OCI-LY7 (cell line): ENCODE measurements at regions not wholly inside any gene's neighbourhood (a gene's known extent, or its start where the extent isn't known, plus 50 kb on each side); places are given as distances from the start of the nearest gene placed in this dataset.
"Not testable (repeated sequence)": the region's sequence is repeated elsewhere in the genome, so short reads cannot be mapped to it uniquely, and the experiment has no call there.

Experiments used
- BruUV-seq: library from RNA; stranded (reverse); fragments of 400-500 nt; replicated peaks from 2 replicates; lab custom pipeline; 2021; lab: Mats Ljungman, UMichigan
- CTCF ChIA-PET: fragments of 300-600 bp; sonication (Branson Sonifier 250); formaldehyde crosslinking; loops from one replicate; lab custom pipeline; 2022; ENCODE audit warnings: antibody characterized with exemption; ENCODE audit not compliant: unreplicated experiment; lab: Charles Lee
- POLR2A ChIA-PET: fragments of 300-600 bp; sonication (Branson Sonifier 250); formaldehyde crosslinking; loops from one replicate; lab custom pipeline; 2022; ENCODE audit warnings: antibody characterized with exemption; lab: Charles Lee
- DNase-seq: peaks from one replicate; pipeline ENCODE4 v3.0.0-alpha.2; 2015; ENCODE audit warnings: low spot score
- H2AFZ ChIP-seq: fragments of 200-600 bp; sonication (generic), shearing (Covaris generic); 2 replicates; pipeline ENCODE4 v1.6.1; 2014; ENCODE audit warnings: mild to moderate bottlenecking, antibody characterized with exemption, low read length, moderate library complexity
- H3K27ac ChIP-seq: fragments of 200-600 bp; sonication (generic); 2 replicates; pipeline ENCODE4 v1.5.1; 2014; ENCODE audit warnings: mixed run types, low read depth, mild to moderate bottlenecking, moderate library complexity, low read length, inconsistent platforms; ENCODE audit not compliant: poor library complexity, severe bottlenecking
- H3K36me3 ChIP-seq: fragments of 200-600 bp; sonication (generic); 2 replicates; pipeline ENCODE4 v1.6.1; 2014; ENCODE audit warnings: mild to moderate bottlenecking, antibody characterized with exemption, low read length, moderate library complexity, mixed read lengths; ENCODE audit not compliant: insufficient read depth
- H3K4me1 ChIP-seq: fragments of 200-600 bp; sonication (generic); 2 replicates; pipeline ENCODE4 v1.5.1; 2014; ENCODE audit warnings: mild to moderate bottlenecking, low read length; ENCODE audit not compliant: insufficient read depth, poor library complexity, severe bottlenecking
- H3K4me2 ChIP-seq: fragments of 200-600 bp; sonication (generic); 2 replicates; pipeline ENCODE4 v1.6.1; 2014; ENCODE audit warnings: mild to moderate bottlenecking, low read length
- H3K4me3 ChIP-seq: fragments of 200-600 bp; sonication (generic); 2 replicates; pipeline ENCODE4 v1.5.1; 2014; ENCODE audit warnings: mild to moderate bottlenecking, low read depth, low read length; ENCODE audit not compliant: poor library complexity, severe bottlenecking
- H3K79me2 ChIP-seq: fragments of 200-600 bp; sonication (generic); 2 replicates; pipeline ENCODE4 v1.6.1; 2016; ENCODE audit warnings: low read depth, mild to moderate bottlenecking, low read length, moderate library complexity, mixed read lengths; ENCODE audit not compliant: insufficient read depth
- H3K9me2 ChIP-seq: fragments of 200-600 bp; sonication (generic); 2 replicates; pipeline ENCODE4 v1.6.1; 2016; ENCODE audit warnings: mild to moderate bottlenecking, low read length, mixed read lengths; ENCODE audit not compliant: insufficient read depth
- H3K9me3 ChIP-seq: fragments of 200-600 bp; sonication (generic); 2 replicates; pipeline ENCODE4 v1.6.1; 2014; ENCODE audit warnings: mild to moderate bottlenecking, mixed run types, low read length, mixed read lengths
- H4K20me1 ChIP-seq: fragments of 200-600 bp; sonication (generic); 2 replicates; pipeline ENCODE4 v1.6.1; 2014; ENCODE audit warnings: mild to moderate bottlenecking, antibody characterized with exemption, low read length, moderate library complexity, mixed read lengths; ENCODE audit not compliant: insufficient read depth
- EZH2phosphoT487 ChIP-seq: fragments of 200-600 bp; sonication (generic); IDR thresholded peaks from 2 replicates; pipeline ENCODE4 v1.6.1; 2018; ENCODE audit warnings: low read depth, borderline replicate concordance, mild to moderate bottlenecking, mixed run types, antibody characterized with exemption, low read length, moderate library complexity, mixed read lengths
- intact Hi-C: fragments of 100-400 bp; cut with micrococcal nuclease; formaldehyde crosslinking; loops from one replicate; pipeline ENCODE4 v1.10.0; 2022; ENCODE audit not compliant: unreplicated experiment
- TF ChIP-seq, protein P1 (sequence below): fragments of 200-600 bp; sonication (generic); conservative IDR thresholded peaks from 2 replicates; pipeline ENCODE4 v1.5.1; 2014; ENCODE audit warnings: mild to moderate bottlenecking, antibody characterized with exemption, low read length, moderate library complexity, mixed read lengths

DNA sequence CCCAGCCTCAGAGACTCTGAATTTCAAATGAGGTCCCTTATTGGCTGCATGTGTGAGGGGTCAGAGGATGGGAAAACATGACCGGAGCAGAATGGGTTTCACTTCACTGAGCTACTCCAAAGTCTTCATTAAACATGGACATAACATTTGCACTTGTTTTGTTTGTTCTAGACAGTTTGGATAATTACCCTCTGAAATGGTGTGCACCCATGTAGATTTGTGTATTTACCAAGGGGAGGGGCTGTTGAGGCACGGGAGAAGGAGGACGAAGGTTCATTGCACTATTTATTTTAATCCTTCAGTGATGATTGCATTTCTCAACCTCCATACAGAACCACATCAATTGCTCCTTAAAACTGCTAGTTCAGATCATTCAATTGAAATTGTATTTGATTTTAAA is 364.2 kb downstream of the TFAP2B start:
- Histone ChIP-seq H2AFZ (no peak overlapping the region), H3K9me2 (no peaks in the 10 kb centered on the region), H3K4me3 (no peak overlapping the region), H4K20me1 (no peaks in the 10 kb centered on the region), H3K79me2 (no peaks in the 10 kb centered on the region), H3K27ac (no peak overlapping the region), H3K9me3 (no peaks in the 10 kb centered on the region), H3K36me3 (no peaks in the 10 kb centered on the region), H3K4me2 (no peak overlapping the region), H3K4me1 (no peaks in the 10 kb centered on the region)
- ChIA-PET CTCF (no interaction called here), POLR2A (no interaction called here)
- no peak for DNase-seq
- intact Hi-C loops: no loop called here
- no peak for TF ChIP-seq EZH2phosphoT487
- TF ChIP-seq, protein P1, sequence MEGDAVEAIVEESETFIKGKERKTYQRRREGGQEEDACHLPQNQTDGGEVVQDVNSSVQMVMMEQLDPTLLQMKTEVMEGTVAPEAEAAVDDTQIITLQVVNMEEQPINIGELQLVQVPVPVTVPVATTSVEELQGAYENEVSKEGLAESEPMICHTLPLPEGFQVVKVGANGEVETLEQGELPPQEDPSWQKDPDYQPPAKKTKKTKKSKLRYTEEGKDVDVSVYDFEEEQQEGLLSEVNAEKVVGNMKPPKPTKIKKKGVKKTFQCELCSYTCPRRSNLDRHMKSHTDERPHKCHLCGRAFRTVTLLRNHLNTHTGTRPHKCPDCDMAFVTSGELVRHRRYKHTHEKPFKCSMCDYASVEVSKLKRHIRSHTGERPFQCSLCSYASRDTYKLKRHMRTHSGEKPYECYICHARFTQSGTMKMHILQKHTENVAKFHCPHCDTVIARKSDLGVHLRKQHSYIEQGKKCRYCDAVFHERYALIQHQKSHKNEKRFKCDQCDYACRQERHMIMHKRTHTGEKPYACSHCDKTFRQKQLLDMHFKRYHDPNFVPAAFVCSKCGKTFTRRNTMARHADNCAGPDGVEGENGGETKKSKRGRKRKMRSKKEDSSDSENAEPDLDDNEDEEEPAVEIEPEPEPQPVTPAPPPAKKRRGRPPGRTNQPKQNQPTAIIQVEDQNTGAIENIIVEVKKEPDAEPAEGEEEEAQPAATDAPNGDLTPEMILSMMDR: no peak
- no TSS peak for BruUV-seq

DNA sequence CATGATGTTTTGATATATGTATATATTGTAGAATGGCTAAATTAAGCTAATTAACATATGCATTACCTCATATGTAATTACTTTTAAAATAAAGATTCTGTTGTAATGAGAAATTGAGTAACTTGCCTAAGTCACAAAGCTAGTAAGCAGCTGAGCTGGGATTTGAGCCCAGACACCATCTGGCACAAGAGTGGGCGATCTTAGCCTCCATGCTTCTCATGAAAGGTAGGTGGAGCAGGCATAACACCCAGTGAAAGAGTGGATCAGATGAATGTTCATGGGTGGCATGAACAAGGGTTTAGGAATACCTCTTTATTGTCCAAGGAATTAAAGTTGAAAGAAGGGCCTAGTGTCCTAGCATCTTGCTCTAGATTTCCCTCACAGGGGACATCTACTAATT is 365.4 kb downstream of the TFAP2B start:
- intact Hi-C loops: no loop called here
- no peaks in the 10 kb centered on the region for H4K20me1 ChIP-seq
- TF ChIP-seq EZH2phosphoT487: no peak
- TF ChIP-seq, protein P1: no peak
- H3K36me3 ChIP-seq: no peaks in the 10 kb centered on the region
- no peak overlapping the region for H3K4me3 ChIP-seq
- no peaks in the 10 kb centered on the region for H3K79me2 ChIP-seq
- no peak overlapping the region for H2AFZ ChIP-seq
- no peaks in the 10 kb centered on the region for H3K4me1 ChIP-seq
- H3K9me3 ChIP-seq: no peaks in the 10 kb centered on the region
- DNase-seq: no peak
- POLR2A ChIA-PET: interaction anchor here (1.2 kb wide), 1 partner anchor 11 kb away, joined by 5 read pairs; no protein-coding TSS in a partner anchor
- no peaks in the 10 kb centered on the region for H3K9me2 ChIP-seq
- BruUV-seq: no TSS peak
- no peak overlapping the region for H3K4me2 ChIP-seq
- H3K27ac ChIP-seq: no peak overlapping the region
- CTCF ChIA-PET: no interaction called here

GRCh38 chr6:51193163-51193562 is 374.5 kb downstream of the TFAP2B start:
- BruUV-seq, intact Hi-C loops, H2AFZ ChIP-seq: not testable (repeated sequence)

More at GRCh38 chr6:51193163-51193562, 374.5 kb downstream of the TFAP2B start:
- H3K4me3 ChIP-seq, H3K4me1 ChIP-seq, CTCF ChIA-PET, H3K36me3 ChIP-seq, H3K79me2 ChIP-seq, H3K4me2 ChIP-seq, H3K9me3 ChIP-seq, H3K9me2 ChIP-seq, H3K27ac ChIP-seq, H4K20me1 ChIP-seq, POLR2A ChIA-PET, DNase-seq: not testable (repeated sequence)
